Iris pigment epithelial cell (primary cell): ENCODE measurements at regions not wholly inside any gene's neighbourhood (a gene's known extent, or its start where the extent isn't known, plus 50 kb on each side); places are given as distances from the start of the nearest gene placed in this dataset.

Experiments used
- DNase-seq: peaks from one replicate; pipeline ENCODE4 v3.0.0-alpha.2; 2011; ENCODE audit warnings: low read depth

GRCh38 chr13:37934339-37935191, 65.0 kb upstream of the TRPC4 start:
- no peak for DNase-seq

GRCh38 chr13:37929308-37929707, 59.7 kb upstream of the TRPC4 start:
- DNase-seq = no peak

GRCh38 chr13:37927561-37927960, 58.0 kb upstream of the TRPC4 start:
- no peak for DNase-seq

GRCh38 chr13:37925878-37926473, 56.4 kb upstream of the TRPC4 start:
- no peak for DNase-seq

- no peak for DNase-seq
Measured at GRCh38 chr13:37923236-37923635, 53.7 kb upstream of the TRPC4 start.

- DNase-seq = no peak
Measured at GRCh38 chr13:37919329-37919880, 49.8 kb upstream of the TRPC4 start.
